ENCODE measurements at regions not wholly inside any gene's neighbourhood (a gene's known extent, or its start where the extent isn't known, plus 50 kb on each side); places are given as distances from the start of the nearest gene placed in this dataset.

- TF ChIP-seq CTCF (IDR thresholded peaks at IDR 0.05; ENCODE audit: borderline replicate concordance, extremely low read depth, low read length, poor library complexity, severe bottlenecking) (no peak), EZH2 (IDR thresholded peaks at IDR 0.05; ENCODE audit: borderline replicate concordance, low read depth, low read length, severe bottlenecking) (no peak)
Observed at GRCh38 chr18:72187956-72188355, 356.2 kb downstream of the CBLN2 start.
